H7 (cell line): ENCODE measurements at regions not wholly inside any gene's neighbourhood (a gene's known extent, or its start where the extent isn't known, plus 50 kb on each side); places are given as distances from the start of the nearest gene placed in this dataset.

ENCODE experiments used
- DNase-seq: peaks from one replicate; pipeline ENCODE4 v3.0.0; 2012
- H3K27me3 ChIP-seq: 2 replicates; pipeline ENCODE4 v1.6.0; 2011; ENCODE audit warnings: mild to moderate bottlenecking, low read length; ENCODE audit not compliant: control insufficient read depth, insufficient read depth
- H3K36me3 ChIP-seq: replicated peaks from 2 replicates; pipeline ENCODE4 v1.5.1; 2011; ENCODE audit warnings: low read length; ENCODE audit not compliant: control insufficient read depth, insufficient read depth
- H3K4me3 ChIP-seq: 2 replicates; pipeline ENCODE4 v1.5.1; 2011; ENCODE audit warnings: low read depth, mild to moderate bottlenecking, control low read depth, low read length, moderate library complexity; ENCODE audit not compliant: insufficient read depth

DNA sequence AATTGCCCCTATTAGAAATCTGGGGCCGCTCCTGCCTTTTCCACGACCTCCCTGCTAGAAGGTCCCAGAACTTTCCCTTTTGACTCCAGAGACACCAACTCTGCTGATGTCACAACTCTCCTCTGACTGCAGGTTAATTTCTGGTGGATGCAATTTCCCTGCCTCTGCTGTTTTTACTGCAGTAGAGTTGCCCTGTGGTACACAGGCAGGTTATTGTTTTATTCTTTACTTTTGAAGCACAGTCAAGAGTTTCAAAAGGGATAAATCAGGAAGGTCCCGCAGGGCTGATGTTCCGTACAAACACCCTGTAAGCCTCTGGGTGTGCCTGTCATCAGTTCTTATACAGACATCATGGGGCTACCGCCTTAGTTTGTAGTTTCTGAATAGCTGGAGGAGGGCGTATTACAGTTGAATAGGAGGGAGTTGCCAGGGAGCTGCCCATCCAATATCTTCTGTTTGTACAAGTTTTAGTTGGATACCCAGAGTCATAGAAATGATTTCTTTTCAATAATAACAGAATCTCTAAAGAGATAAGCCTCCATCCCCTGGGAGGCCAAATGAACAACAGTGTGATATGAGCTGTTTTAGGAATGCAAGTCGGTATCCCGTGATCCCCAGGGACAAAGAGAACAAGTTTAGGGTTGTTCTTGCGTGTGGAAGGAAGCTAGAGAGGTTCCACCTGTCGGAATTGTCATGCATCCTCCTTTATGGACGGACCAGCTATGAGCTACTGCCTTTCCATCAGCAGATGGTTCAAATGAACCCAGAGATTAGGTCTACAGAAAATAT lies 108.4 kb upstream of the COPS8 start:
- DNase-seq: no peak
- Histone ChIP-seq H3K27me3 (no peaks in the 10 kb centered on the region), H3K4me3 (no peak overlapping the region), H3K36me3 (no peaks in the 10 kb centered on the region)

DNA sequence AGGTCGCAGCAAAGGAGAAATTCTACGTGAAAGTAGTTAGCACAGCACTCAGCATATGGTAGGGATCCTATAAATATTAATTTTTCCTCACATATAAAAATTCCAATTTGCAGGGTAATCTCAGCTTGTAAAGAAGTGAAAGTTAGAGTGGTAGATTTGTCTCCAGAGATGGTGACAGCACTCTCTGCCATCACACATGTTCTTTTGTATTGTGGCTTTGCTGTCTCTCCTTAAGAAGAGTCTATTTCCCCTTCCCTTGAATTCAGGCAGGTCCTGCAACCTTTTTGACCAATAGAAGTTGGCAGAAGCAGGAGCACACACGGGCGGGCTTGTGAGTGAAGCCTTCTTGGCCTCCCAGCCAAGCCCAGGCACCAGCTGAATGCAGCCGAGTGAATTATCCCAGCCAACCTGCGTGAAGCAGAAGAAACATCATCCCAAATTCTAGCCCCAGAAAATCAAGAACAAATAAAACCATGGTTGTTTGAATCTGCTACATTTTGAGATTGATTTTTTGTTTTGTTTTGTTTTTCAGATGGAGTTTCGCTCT lies 107.8 kb upstream of the COPS8 start:
- no peak overlapping the region for H3K4me3 ChIP-seq
- DNase-seq: no peak
- H3K27me3 ChIP-seq: no peaks in the 10 kb centered on the region
- no peaks in the 10 kb centered on the region for H3K36me3 ChIP-seq

DNA sequence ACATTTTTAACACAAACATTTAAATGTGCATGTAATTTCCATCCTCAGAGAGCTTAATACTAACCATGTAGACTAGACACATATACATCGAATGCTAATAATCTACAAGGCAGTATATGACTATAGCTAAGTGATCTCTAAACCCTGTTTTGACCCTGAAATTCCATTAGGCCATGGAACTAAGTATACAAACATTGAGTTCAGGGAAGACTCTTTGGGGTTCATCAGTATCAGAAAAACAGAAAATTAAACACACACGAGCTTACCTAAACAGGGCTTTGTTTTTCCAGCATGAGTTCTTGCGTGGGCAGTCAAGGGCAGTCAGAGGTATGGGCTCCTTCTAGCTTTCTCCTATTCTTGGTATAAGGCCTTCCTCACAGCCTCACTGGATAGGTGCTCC lies 106.0 kb upstream of the COPS8 start:
- no peak for DNase-seq
- H3K27me3 ChIP-seq: no peaks in the 10 kb centered on the region
- H3K36me3 ChIP-seq: no peaks in the 10 kb centered on the region
- H3K4me3 ChIP-seq: no peak overlapping the region

DNA sequence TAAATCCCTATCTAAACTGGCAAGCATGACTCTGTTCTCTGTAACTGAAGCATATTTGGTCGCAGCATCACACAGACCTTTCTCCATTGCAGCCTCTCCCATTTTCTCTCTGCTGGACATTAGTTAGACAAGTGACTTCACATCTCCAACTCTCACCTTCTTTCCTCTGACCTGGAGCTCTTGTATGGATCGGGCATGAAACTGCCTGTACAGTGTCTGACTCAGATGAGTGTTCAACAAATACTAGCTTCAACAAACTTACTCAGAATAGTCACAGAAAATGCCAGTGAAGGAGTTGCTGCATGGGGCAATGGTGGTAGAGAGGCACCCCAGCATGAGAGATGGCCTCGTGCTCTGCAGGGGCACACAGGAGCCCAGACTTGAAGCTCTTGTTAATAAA lies 104.7 kb upstream of the COPS8 start:
- H3K36me3 ChIP-seq: no peaks in the 10 kb centered on the region
- H3K27me3 ChIP-seq: no peaks in the 10 kb centered on the region
- H3K4me3 ChIP-seq: no peak overlapping the region
- DNase-seq: no peak

DNA sequence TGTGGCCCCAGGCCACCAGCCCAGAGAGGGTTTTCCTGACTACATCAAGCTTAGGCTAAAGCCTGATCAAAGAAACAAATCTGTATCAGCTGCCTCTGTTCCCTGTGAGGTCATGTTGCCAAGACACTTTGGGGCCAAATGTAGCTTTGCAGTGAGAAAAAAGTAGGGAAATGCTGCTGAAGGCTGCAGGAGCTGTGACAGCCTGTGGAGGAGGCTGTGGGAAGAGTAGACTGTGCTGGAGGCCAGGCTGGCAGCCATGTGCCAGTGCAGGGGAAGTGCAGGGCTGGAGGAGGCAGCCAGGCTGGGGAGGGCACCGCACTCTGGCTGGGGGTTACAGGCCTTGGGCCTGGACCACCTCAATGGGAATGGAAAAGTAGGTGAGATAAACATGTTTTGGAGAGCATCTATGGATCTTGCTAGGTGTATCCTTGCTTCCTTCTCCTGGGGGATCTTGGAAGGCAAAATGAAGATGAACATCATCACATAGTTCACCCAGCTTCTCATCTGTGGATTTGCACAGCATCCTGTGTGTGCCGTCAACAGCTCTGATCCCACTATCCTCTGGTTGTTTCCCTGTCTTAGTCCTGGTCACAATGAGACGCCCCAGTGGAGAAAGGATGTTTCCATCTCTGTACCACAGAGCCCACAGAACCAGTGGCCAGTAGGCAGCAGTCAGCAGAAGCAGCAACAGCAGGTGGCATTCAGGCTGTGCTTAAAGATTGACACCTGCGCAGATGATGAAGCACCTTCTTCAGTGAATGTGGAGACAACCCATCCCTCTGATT lies 103.8 kb upstream of the COPS8 start:
- Histone ChIP-seq H3K27me3 (no peaks in the 10 kb centered on the region), H3K4me3 (no peak overlapping the region)
- DNase-seq: no peak

DNA sequence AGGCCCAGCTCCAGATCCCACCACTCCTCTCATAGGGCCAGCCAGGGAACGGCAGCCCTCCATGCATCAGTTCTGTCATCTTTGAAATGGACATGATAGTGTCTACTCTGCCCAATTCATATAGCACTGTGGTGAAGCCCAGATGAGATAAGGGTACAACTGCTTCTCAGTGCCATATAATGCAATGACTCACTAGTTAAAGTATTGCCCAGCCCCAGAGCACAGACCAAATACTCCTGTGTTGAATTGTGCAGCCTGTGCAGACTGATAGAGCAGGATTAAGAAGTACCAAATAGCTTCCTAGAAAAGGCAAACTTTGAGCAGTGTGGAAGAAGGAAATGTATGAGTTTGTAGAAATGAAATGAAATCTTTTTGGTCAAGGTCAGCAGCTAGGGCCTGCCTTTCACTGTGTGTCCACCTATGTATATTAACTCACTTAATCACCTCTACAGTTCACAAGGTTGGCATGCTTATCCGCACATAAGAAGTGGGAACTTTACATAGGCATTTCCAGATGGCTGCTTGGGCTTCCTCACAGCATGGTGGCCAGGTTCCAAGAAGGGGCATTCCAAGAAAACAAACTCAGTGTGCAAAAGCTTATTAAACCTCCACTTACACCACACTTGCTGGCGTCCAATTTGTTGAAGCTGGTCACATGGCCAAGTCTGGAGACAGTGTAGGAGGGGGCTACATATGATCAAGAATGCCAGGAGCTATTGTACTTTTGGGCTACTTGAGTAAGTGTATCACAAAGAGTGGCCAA lies 102.8 kb upstream of the COPS8 start:
- no peak for DNase-seq
- no peak overlapping the region for H3K4me3 ChIP-seq
- no peaks in the 10 kb centered on the region for H3K36me3 ChIP-seq
- no peaks in the 10 kb centered on the region for H3K27me3 ChIP-seq

More for the DNA sequence above, 103.8 kb upstream of the COPS8 start:
- no peaks in the 10 kb centered on the region for H3K36me3 ChIP-seq

DNA sequence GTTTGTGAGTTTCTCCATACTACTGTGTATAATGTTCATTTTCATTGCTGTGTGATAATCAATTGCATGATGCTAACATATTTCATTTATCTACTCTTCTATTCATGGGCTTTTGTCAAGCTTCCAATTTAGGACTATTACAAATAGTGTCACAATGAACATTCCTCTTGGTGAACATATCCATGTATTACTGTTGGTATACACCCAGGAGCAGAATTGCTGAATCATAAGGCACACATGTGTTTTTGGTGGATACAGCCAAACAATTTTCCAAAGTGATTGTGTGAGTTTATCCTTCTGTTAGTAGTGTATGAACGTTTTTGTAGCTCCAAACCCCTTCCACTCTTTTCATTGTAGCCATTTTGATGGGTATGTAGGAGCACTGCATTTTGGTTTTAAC lies 101.6 kb upstream of the COPS8 start:
- Histone ChIP-seq H3K4me3 (no peak overlapping the region), H3K36me3 (no peaks in the 10 kb centered on the region), H3K27me3 (no peaks in the 10 kb centered on the region)
- no peak for DNase-seq

DNA sequence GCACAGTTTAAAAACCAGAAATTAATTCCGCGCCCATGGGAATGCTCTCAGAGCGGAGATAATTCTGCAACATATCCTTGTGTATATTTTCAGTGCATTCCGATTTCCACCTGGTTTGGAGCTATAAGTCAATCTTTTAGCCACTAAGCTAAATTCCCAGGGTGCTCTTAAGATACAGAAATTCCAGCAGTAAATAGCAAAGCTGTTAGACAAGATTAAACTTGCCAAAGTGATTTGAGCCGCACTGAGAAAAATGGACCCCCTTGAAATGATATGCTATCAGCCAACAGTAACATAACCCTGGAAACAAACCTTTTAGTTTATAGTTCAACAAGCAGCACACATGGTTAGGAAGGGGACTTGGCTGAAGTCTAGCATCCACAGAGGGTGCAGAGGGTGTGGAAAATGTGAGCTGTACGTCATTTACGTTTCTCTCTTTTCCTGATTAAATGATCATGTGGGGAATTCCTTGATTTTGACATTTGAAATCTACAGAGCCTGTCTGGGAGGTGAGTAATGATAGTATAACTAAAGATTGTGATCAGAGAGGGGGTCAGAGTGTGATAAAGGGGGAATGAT lies 99.8 kb upstream of the COPS8 start:
- H3K36me3 ChIP-seq: no peaks in the 10 kb centered on the region
- no peaks in the 10 kb centered on the region for H3K27me3 ChIP-seq
- no peak for DNase-seq
- no peak overlapping the region for H3K4me3 ChIP-seq

DNA sequence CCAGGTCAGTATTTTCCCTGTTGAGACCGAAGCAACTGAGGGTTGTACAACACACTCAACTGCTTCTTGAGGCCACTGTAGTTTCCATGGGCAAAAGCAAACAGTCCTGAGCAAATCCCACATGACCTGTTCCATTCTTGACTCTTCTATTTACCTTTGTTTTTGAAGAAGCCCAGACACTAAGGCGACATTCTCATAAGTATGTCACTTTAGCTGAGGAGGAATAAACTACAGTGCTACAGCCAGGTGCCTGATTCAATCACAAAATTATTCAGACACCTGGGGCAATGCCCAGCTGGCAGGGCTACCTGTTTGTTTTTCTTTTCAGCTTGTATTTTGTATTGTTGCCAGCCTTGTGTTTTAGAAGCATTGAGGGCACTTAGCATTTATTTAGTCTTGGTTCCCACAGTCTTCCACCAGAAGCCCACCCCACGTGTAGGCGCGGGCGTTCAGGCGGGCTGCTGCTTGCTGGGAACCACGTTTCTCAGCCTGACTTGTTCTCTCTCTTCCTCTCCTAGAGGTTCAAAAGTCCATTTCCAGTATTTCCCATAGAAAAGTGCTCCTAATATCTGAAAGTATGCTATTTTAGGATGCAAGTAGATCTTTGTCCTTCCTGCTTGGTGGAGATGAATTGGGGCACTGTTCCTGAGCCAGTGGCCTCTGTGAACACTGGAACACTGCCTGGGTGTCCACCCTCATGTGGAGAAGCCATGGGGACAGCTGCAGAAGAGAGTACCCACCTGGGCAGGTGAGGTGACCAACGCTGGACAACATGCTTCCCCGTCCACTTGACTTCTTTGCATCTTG lies 99.0 kb upstream of the COPS8 start:
- no peaks in the 10 kb centered on the region for H3K27me3 ChIP-seq

DNA sequence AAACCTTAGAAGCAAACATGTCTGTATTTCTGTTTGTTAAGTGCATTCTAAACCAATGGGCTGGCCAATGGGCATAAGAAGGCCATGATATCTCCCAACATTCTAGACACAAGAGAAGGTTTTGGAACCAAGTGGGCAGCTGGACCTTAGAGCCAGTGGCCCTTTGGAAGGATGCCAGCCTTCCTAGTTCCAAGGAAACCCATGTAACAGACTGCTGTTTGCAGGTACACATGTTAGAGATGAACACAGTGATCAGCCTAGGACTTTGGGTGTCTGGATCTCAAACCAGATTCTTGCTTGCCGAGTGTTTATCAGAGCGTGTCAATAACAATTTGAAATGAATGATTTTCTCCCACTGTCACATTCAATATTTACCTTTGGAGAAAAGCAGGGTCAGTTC lies 97.5 kb upstream of the COPS8 start:
- Histone ChIP-seq H3K36me3 (no peaks in the 10 kb centered on the region), H3K4me3 (no peak overlapping the region), H3K27me3 (no peaks in the 10 kb centered on the region)
- DNase-seq: no peak

More for the DNA sequence above, 99.0 kb upstream of the COPS8 start:
- no peaks in the 10 kb centered on the region for H3K36me3 ChIP-seq
- H3K4me3 ChIP-seq: no peak overlapping the region
- no peak for DNase-seq

DNA sequence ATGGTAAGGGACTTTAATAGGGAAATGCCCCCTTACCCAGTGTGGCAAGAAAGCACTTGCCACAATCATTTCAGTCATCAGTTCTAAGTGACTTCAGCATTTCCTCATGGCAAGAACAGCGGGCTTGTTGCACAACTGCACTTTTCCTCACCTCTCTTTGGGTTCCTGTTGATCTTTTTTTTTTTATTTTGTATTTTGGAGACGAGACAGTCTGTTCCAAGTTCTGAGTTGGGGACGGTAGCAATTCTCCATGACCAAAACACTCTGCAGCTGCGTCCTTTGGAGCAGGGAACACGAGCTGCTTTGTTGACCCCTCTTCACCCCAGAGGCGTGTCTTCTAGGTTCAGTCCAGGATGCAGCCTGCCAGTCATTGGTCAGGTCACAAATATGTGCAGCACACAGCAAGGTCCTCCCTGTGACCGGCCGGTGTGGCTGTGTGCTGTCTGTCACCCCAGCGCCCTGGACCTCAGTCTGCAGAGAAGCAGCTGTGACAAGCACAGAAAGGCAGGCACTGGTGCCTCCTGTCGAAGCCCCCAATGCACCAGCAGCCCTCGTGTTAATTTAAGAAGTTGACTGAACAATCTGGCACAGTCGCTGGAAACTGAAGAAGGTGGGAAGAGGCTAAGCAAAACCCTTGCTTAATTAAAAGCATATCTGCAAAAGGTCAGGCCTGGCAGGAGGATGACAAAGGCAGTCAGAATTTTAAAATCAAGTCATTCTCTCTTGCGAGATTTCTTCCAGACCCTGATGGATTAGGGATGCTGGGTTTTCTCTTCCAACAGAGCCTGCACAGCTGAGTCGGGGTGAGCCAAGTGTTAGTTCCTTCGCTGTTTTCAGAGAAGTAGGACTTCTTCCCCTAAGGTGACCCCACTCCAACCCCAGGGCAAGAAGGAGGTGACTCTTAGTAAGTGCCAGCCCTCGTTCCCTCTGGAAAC lies 96.7 kb upstream of the COPS8 start:
- no peak for DNase-seq
- no peaks in the 10 kb centered on the region for H3K27me3 ChIP-seq
- H3K4me3 ChIP-seq: no peak overlapping the region
- H3K36me3 ChIP-seq: no peaks in the 10 kb centered on the region

DNA sequence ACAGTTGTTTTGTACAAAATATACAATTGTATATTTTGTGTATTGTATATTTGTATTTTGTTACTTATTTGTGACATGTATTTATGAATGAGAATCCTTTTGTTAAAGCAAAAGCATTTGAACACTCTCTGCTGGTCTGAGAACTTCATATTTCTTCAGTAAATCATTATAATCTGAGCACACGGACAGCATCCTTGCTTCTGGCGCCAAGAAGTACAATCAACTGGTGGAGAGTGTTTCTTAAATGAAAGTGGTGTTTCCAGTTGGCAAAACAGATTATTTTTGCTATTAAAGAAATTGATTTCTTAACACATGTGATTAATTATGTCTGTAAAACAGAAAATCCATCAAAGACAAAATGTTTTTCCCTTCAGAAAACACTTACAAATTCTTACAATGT lies 95.1 kb upstream of the COPS8 start:
- no peaks in the 10 kb centered on the region for H3K36me3 ChIP-seq

DNA sequence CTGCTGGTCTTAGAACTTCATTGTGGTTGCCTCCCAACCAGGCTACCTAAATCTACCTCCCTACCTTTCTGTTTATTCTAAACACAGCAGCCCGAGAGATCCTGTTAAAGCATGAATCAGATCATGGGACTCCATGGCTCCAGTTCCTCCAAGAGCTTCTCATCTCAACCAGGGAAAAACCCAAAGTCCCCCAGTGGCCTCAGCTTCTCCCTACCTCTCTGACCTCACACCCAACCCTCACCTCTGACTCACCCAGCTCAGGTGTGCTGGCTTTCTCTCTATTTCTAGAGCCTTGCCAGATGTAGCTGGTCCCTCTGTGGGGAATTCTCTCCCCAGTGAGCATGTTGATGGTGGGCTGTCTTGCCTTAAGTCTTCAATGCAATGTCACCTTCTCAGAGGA lies 93.8 kb upstream of the COPS8 start:
- no peak overlapping the region for H3K4me3 ChIP-seq
- H3K36me3 ChIP-seq: no peaks in the 10 kb centered on the region
- H3K27me3 ChIP-seq: no peaks in the 10 kb centered on the region
- no peak for DNase-seq

More for the DNA sequence above, 95.1 kb upstream of the COPS8 start:
- Histone ChIP-seq H3K27me3 (no peaks in the 10 kb centered on the region), H3K4me3 (no peak overlapping the region)
- no peak for DNase-seq
